Smooth muscle cell (in vitro differentiated cells): ENCODE measurements at regions not wholly inside any gene's neighbourhood (a gene's known extent, or its start where the extent isn't known, plus 50 kb on each side); places are given as distances from the start of the nearest gene placed in this dataset.
"Not testable (repeated sequence)": the region's sequence is repeated elsewhere in the genome, so short reads cannot be mapped to it uniquely, and the experiment has no call there.

Source experiments
- DNase-seq: peaks from one replicate; lab custom pipeline; 2025; ENCODE audit not compliant: unreplicated experiment; lab: John Stamatoyannopoulos, UW
- H2AFZ ChIP-seq: fragments of 200-600 bp; sonication (generic); 2 replicates; pipeline ENCODE4 v1.6.0; 2016; ENCODE audit warnings: antibody characterized with exemption, low read depth, mild to moderate bottlenecking
- H3F3A ChIP-seq: fragments of 200-600 bp; sonication (generic); 2 replicates; pipeline ENCODE4 v1.6.0; 2017; ENCODE audit warnings: antibody characterized with exemption, low read depth
- H3K27ac ChIP-seq: fragments of 200-600 bp; sonication (generic); 2 replicates; pipeline ENCODE4 v1.5.1; 2016; ENCODE audit warnings: low read depth, mild to moderate bottlenecking
- H3K27me3 ChIP-seq: fragments of 200-600 bp; sonication (generic); 2 replicates; pipeline ENCODE4 v1.6.1; 2016; ENCODE audit warnings: low read depth, mild to moderate bottlenecking
- H3K36me3 ChIP-seq: fragments of 200-600 bp; sonication (generic); 2 replicates; pipeline ENCODE4 v1.5.1; 2016; ENCODE audit warnings: low read depth
- H3K4me1 ChIP-seq: fragments of 200-600 bp; sonication (generic); 2 replicates; pipeline ENCODE4 v1.5.1; 2016; ENCODE audit warnings: low read depth
- H3K4me2 ChIP-seq: fragments of 200-600 bp; sonication (generic); 2 replicates; pipeline ENCODE4 v1.6.0; 2016; ENCODE audit warnings: mild to moderate bottlenecking
- H3K4me3 ChIP-seq: fragments of 200-600 bp; sonication (generic); 2 replicates; pipeline ENCODE4 v1.5.1; 2016; ENCODE audit warnings: mild to moderate bottlenecking
- H3K79me2 ChIP-seq: fragments of 200-600 bp; sonication (generic); 2 replicates; pipeline ENCODE4 v1.6.0; 2016; ENCODE audit warnings: low read depth, mild to moderate bottlenecking
- H3K9ac ChIP-seq: fragments of 200-600 bp; sonication (generic); 2 replicates; pipeline ENCODE4 v1.6.0; 2016; ENCODE audit warnings: low read depth
- H3K9me3 ChIP-seq: fragments of 200-600 bp; sonication (generic); replicated peaks from 2 replicates; pipeline ENCODE4 v1.5.1; 2016; ENCODE audit warnings: low read depth
- H4K20me1 ChIP-seq: fragments of 200-600 bp; sonication (generic); 2 replicates; pipeline ENCODE4 v1.6.0; 2016; ENCODE audit warnings: low read depth
- CTCF ChIP-seq: fragments of 200-600 bp; sonication (generic); IDR thresholded peaks from 2 replicates; pipeline ENCODE4 v1.5.1; 2017; ENCODE audit warnings: borderline replicate concordance, mild to moderate bottlenecking, antibody characterized with exemption; ENCODE audit not compliant: insufficient read depth, poor library complexity, severe bottlenecking
- WGBS: methylation state at CpG from one replicate; pipeline ENCODE4 v1.1.7; 2016; ENCODE audit warnings: low lambda C conversion rate; 5-methylcytosine and 5-hydroxymethylcytosine counted together

GRCh38 chr1:19550437-19550836 is 65.1 kb upstream of the CAPZB start:
- H3K9ac ChIP-seq, H3K79me2 ChIP-seq, H4K20me1 ChIP-seq, H3K27ac ChIP-seq, H3K4me1 ChIP-seq, H3K9me3 ChIP-seq, H3K4me2 ChIP-seq, H3K36me3 ChIP-seq, H2AFZ ChIP-seq, H3K4me3 ChIP-seq, H3F3A ChIP-seq, DNase-seq, H3K27me3 ChIP-seq: not testable (repeated sequence)
- WGBS = 69% methylated on average over 7 of the region's 7 CpGs

GRCh38 chr1:19547814-19548213 is 62.5 kb upstream of the CAPZB start:
- H3F3A ChIP-seq = no peaks in the 10 kb centered on the region
- no peak overlapping the region for H3K9ac ChIP-seq
- DNase-seq = no peak
- H3K27ac ChIP-seq = no peak overlapping the region
- H2AFZ ChIP-seq = no peak overlapping the region
- WGBS = 100% methylated on average over 1 of the region's 1 CpG
- TF ChIP-seq CTCF = no peak
- no peaks in the 10 kb centered on the region for H3K79me2 ChIP-seq
- no peak overlapping the region for H3K4me2 ChIP-seq
- H3K36me3 ChIP-seq = no peaks in the 10 kb centered on the region
- no peaks in the 10 kb centered on the region for H4K20me1 ChIP-seq
- no peaks in the 10 kb centered on the region for H3K27me3 ChIP-seq
- peaks cover 3% of the 10 kb centered on the region for H3K9me3 ChIP-seq
- no peak overlapping the region for H3K4me3 ChIP-seq
- H3K4me1 ChIP-seq = no peaks in the 10 kb centered on the region

DNA sequence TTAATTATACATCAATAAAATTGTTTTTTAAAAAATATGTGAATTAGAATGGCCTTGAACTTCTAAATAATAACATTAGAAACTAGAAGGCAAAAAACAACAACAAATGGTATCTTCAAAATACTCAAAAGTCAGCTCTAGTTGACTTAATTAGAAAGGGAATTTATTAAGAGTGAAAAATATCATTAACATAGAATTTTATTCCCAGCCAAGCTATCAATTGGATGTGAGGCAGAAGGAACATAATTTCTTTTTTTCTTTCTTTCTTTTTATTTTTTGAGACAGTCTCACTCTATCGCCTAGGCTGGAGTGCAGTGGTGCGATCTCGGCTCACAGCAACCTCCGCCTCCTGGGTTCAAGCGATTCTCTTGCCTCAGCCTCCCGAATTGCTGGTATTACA is 51.2 kb upstream of the CAPZB start:
- Histone ChIP-seq H2AFZ (no peak overlapping the region), H3F3A (no peaks in the 10 kb centered on the region), H3K36me3 (no peaks in the 10 kb centered on the region), H3K27ac (no peak overlapping the region), H4K20me1 (no peaks in the 10 kb centered on the region), H3K4me3 (no peak overlapping the region), H3K4me2 (no peak overlapping the region), H3K27me3 (no peaks in the 10 kb centered on the region), H3K4me1 (no peaks in the 10 kb centered on the region), H3K9me3 (no peaks in the 10 kb centered on the region), H3K79me2 (no peaks in the 10 kb centered on the region), H3K9ac (no peak overlapping the region)
- WGBS = 100% methylated on average over 6 of the region's 6 CpGs
- no peak for TF ChIP-seq CTCF
- no peak for DNase-seq

GRCh38 chr1:19535214-19535613 is 49.9 kb upstream of the CAPZB start:
- no peaks in the 10 kb centered on the region for H4K20me1 ChIP-seq
- no peaks in the 10 kb centered on the region for H3F3A ChIP-seq
- no peaks in the 10 kb centered on the region for H3K4me1 ChIP-seq
- H3K9me3 ChIP-seq = no peaks in the 10 kb centered on the region
- no peak for DNase-seq
- H3K79me2 ChIP-seq = no peaks in the 10 kb centered on the region
- H2AFZ ChIP-seq = no peak overlapping the region
- no peak overlapping the region for H3K27ac ChIP-seq
- H3K9ac ChIP-seq = no peak overlapping the region
- no peak overlapping the region for H3K4me3 ChIP-seq
- no peaks in the 10 kb centered on the region for H3K36me3 ChIP-seq
- TF ChIP-seq CTCF = no peak
- H3K4me2 ChIP-seq = no peak overlapping the region
- 92% methylated on average over 3 of the region's 3 CpGs for WGBS
- H3K27me3 ChIP-seq = no peaks in the 10 kb centered on the region
